HG03575 (cell line): ENCODE measurements at regions not wholly inside any gene's neighbourhood (a gene's known extent, or its start where the extent isn't known, plus 50 kb on each side); places are given as distances from the start of the nearest gene placed in this dataset.
"Not testable (repeated sequence)": the region's sequence is repeated elsewhere in the genome, so short reads cannot be mapped to it uniquely, and the experiment has no call there.

Experiments
- ATAC-seq: cut with Tn5 transposase; IDR thresholded peaks from one replicate; pipeline ENCODE4 v1.9.1; 2021; ENCODE audit not compliant: unreplicated experiment, insufficient number of reproducible peaks, low FRiP score; ENCODE audit errors: extremely low read depth

- ATAC-seq, result no peak
These were observed 243.1 kb upstream of the SHH start for GRCh38 chr7:156055206-156055822.

- ATAC-seq, result no peak
These were observed 239.6 kb upstream of the SHH start for GRCh38 chr7:156051884-156052283.

DNA sequence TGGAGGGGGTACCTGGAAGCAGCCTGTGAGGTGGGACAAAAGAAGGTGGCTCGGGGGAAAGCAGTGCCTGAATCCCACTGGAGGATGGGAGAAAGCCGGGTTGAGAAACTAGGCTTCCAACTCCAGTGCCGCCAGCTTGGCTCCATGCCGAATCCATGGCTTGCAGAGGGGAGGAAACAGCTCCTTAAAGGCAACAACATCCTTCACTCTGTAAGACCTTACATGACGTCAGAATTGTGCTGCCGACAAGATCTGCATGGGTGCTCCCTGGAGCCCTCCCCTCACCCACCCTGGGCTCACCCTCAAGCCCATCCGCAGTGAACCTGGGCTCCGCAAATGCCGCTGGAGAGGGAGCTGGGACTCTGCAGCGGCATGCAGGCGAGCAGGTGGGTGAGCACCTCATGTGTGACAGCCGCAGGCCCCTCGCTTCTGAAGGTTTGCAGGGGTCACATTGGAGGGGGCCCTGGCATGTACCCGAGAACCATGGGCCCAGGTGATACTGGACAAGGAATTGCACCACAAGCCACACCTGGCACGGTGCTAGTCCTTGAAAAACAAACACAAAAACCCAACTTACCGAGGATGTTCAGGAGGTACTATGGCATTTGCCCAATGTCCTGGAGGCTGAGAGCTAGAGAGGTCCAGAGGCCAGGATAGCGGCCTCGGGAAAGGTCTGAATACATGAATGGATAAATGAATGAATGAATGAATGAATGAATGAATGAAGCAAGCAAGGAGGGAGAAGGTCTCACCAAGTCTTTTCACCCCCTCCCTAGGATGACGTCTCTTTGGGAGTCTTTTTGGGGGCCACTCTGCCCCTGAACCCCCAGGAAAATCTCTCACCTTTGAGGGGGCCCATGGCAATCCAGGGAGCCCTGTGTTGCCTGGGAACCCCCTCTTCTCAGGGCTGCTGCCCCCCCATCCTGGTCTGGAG is 238.6 kb upstream of the SHH start:
- no peak for ATAC-seq

DNA sequence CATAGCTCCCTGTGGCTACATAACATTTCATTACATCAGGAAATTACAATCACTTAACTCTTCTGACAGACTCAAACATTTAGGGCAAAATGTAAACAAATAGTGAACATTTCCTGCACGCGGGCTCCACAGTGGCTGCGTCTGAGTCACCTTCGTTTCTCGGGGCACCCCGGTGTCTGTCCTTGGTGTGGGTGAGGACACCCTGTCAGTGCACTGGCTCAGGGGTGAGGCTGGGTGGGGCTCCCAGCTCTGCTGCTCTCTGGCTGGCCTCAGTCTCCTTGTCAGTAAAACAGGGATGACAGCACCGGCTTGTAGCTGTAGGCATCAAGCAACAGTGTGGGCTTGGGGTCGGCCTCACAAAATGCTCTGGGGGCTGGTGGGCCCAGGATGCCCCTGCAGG is 237.1 kb upstream of the SHH start:
- ATAC-seq, result no peak

- ATAC-seq, result no peak
These were observed 233.8 kb upstream of the SHH start for GRCh38 chr7:156046031-156046560.

DNA sequence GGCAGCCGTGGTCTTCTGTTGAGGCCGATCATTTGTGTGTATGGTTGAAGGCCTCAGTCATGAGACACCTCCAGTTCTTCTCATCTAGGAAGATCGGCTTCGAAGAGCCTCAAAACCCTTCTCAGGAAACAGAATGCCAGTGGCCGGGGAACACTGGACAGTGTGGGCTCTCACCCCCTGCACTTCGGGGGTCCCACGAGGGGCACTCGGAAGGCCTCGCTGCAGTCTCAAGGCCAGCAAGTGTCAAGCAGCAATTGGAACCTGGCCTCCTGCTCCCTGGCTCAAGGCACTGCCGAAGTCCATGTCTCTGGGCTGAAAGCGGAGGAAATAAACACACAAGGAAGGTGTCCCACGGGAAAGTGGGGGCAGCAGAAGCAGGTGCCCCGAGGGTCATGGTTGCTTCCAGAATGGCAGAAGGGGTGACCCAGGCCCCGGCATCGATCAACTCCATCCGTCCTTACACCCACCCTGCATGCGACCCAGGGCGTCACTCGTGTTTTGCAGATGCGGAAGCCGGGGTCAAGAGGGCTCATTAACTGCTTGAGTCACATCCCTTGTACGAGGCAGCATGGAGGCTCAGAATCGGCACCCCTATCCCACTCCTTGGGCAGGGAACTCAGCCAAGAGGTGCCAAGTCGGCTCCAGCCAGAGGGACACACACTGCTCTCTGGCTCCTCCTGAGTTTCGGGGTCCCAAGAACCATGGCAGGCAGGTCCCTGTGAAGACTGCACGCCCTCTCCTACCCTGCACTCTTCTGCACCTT is 231.3 kb upstream of the SHH start:
- no peak for ATAC-seq

- ATAC-seq, result no peak
These were observed 229.1 kb upstream of the SHH start for GRCh38 chr7:156041398-156041797.

GRCh38 chr7:156039971-156040677 is 227.9 kb upstream of the SHH start:
- ATAC-seq, result no peak

DNA sequence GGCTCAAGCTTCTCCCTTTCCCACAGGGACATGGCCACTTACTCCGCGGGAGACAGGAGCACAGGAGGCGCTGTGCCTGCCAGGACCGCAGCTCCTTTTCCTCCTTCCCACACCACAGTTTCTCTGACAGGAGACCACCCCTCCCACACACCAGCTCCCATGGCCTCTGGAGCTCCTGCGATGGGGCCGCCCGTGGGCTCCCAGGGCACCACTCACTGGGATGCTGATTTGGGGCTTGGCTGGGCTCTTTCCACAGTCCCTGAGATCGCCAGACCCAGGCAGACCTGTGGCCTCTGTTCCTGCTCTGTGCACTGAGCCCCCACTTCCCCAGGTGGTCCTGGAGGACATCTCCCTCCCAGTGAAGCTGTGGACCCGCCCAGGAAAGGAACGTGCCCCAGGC is 226.9 kb upstream of the SHH start:
- no peak for ATAC-seq

GRCh38 chr7:156038345-156038744 is 226.1 kb upstream of the SHH start:
- no peak for ATAC-seq

- ATAC-seq, result no peak
These were observed 223.9 kb upstream of the SHH start for GRCh38 chr7:156036153-156036552.

DNA sequence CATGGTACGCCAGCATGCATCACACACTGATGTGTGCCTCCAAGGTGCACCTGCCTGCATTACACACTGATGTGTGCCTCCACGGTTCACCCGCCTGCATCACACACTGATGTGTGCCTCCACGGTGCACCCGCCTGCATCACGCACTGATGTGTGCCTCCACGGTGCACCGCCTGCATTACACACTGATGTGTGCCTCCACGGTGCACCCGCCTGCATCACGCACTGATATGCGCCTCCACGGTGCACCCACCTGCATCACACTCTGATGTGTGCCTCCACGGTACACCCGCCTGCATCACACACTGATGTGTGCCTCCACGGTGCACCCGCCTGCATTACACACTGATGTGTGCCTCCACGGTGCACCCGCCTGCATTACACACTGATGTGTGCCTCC is 223.1 kb upstream of the SHH start:
- ATAC-seq, result not testable (repeated sequence)

- peak; percentile 69 for ATAC-seq
These were observed 222.1 kb upstream of the SHH start for GRCh38 chr7:156034397-156034796.

GRCh38 chr7:156032973-156033372 is 220.7 kb upstream of the SHH start:
- no peak for ATAC-seq

GRCh38 chr7:156031679-156032478 is 219.6 kb upstream of the SHH start:
- no peak for ATAC-seq

GRCh38 chr7:156029460-156030007 is 217.3 kb upstream of the SHH start:
- no peak for ATAC-seq

- ATAC-seq, result no peak
These were observed 216.3 kb upstream of the SHH start for GRCh38 chr7:156028521-156028920.

DNA sequence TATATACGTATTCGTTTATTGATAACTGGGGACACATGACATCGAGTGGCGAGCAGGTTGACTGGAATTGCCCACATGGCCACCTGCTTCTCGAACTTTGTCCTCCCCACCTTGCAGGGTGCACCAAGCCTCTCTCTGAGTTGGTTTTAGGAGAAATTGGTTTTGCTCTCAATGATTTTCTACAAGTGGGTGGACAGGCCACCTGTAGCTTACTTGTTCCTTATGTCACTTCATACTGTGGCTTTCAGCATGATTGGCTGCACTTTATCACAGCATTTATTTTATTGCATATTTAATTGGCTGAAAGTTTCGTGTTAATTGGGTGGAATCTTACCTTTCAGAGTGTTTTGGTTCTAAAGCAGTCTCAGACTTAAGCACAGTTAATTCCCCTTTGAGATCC is 215.6 kb upstream of the SHH start:
- ATAC-seq, result no peak
